Rectal smooth muscle tissue (tissue), 1 donor: ENCODE measurements at regions not wholly inside any gene's neighbourhood (a gene's known extent, or its start where the extent isn't known, plus 50 kb on each side); places are given as distances from the start of the nearest gene placed in this dataset.
"Not testable (repeated sequence)": the region's sequence is repeated elsewhere in the genome, so short reads cannot be mapped to it uniquely, and the experiment has no call there.

Source experiments
- H3K27ac ChIP-seq: one replicate; pipeline ENCODE4 v1.7.0; 2013; ENCODE audit warnings: low read depth, low read length, inconsistent platforms
- H3K27me3 ChIP-seq: one replicate; pipeline ENCODE4 v1.7.0; 2013; ENCODE audit warnings: low read length; ENCODE audit not compliant: control insufficient read depth, insufficient read depth
- H3K36me3 ChIP-seq: one replicate; pipeline ENCODE4 v1.7.0; 2013; ENCODE audit warnings: low read length; ENCODE audit not compliant: control insufficient read depth, insufficient read depth
- H3K4me1 ChIP-seq: one replicate; pipeline ENCODE4 v1.7.0; 2013; ENCODE audit warnings: low read length; ENCODE audit not compliant: control insufficient read depth, insufficient read depth
- H3K4me3 ChIP-seq: one replicate; pipeline ENCODE4 v1.7.0; 2013; ENCODE audit warnings: low read length
- H3K9ac ChIP-seq: one replicate; pipeline ENCODE4 v1.7.0; 2013; ENCODE audit warnings: low read length

GRCh38 chr1:25126562-25126961 lies 105.7 kb downstream of the SYF2 start:
- Histone ChIP-seq H3K4me1 (no peaks in the 10 kb centered on the region), H3K4me3 (no peak overlapping the region), H3K27ac (no peak overlapping the region), H3K9ac (no peak overlapping the region), H3K36me3 (no peaks in the 10 kb centered on the region), H3K27me3 (no peaks in the 10 kb centered on the region)

- H3K27me3 ChIP-seq, result no peaks in the 10 kb centered on the region
Measured at GRCh38 chr1:25123551-25123950, 108.8 kb downstream of the SYF2 start.

GRCh38 chr1:25122747-25123146 lies 109.6 kb downstream of the SYF2 start:
- H3K4me1 ChIP-seq, result no peaks in the 10 kb centered on the region
- no peaks in the 10 kb centered on the region for H3K27me3 ChIP-seq
- no peaks in the 10 kb centered on the region for H3K36me3 ChIP-seq
- H3K4me3 ChIP-seq, result no peak overlapping the region
- H3K9ac ChIP-seq, result no peak overlapping the region
- no peak overlapping the region for H3K27ac ChIP-seq

More at GRCh38 chr1:25123551-25123950, 108.8 kb downstream of the SYF2 start:
- Histone ChIP-seq H3K36me3 (no peaks in the 10 kb centered on the region), H3K9ac (no peak overlapping the region), H3K4me3 (no peak overlapping the region), H3K4me1 (no peaks in the 10 kb centered on the region), H3K27ac (no peak overlapping the region)

- H3K36me3 ChIP-seq, result no peaks in the 10 kb centered on the region
- H3K9ac ChIP-seq, result no peak overlapping the region
- no peak overlapping the region for H3K27ac ChIP-seq
- H3K27me3 ChIP-seq, result no peaks in the 10 kb centered on the region
- no peak overlapping the region for H3K4me3 ChIP-seq
- no peaks in the 10 kb centered on the region for H3K4me1 ChIP-seq
Measured at GRCh38 chr1:25120281-25120680, 112.0 kb downstream of the SYF2 start.

GRCh38 chr1:25118546-25118945 lies 113.8 kb downstream of the SYF2 start:
- H3K4me1 ChIP-seq, result no peaks in the 10 kb centered on the region
- H3K4me3 ChIP-seq, result no peak overlapping the region
- no peak overlapping the region for H3K9ac ChIP-seq
- no peaks in the 10 kb centered on the region for H3K36me3 ChIP-seq
- H3K27ac ChIP-seq, result no peak overlapping the region
- H3K27me3 ChIP-seq, result no peaks in the 10 kb centered on the region

GRCh38 chr1:25117233-25117823 lies 115.0 kb downstream of the SYF2 start:
- H3K4me3 ChIP-seq, result no peak overlapping the region
- no peak overlapping the region for H3K9ac ChIP-seq
- H3K4me1 ChIP-seq, result no peaks in the 10 kb centered on the region
- H3K27ac ChIP-seq, result no peak overlapping the region
- H3K27me3 ChIP-seq, result no peaks in the 10 kb centered on the region
- no peaks in the 10 kb centered on the region for H3K36me3 ChIP-seq

- H3K36me3 ChIP-seq, result no peaks in the 10 kb centered on the region
- no peak overlapping the region for H3K27ac ChIP-seq
- no peaks in the 10 kb centered on the region for H3K4me1 ChIP-seq
- no peaks in the 10 kb centered on the region for H3K27me3 ChIP-seq
- no peak overlapping the region for H3K9ac ChIP-seq
- no peak overlapping the region for H3K4me3 ChIP-seq
Measured at GRCh38 chr1:25116832-25117231, 115.5 kb downstream of the SYF2 start.

GRCh38 chr1:25116117-25116516 lies 116.2 kb downstream of the SYF2 start:
- not testable (repeated sequence) for H3K27ac ChIP-seq, H3K4me1 ChIP-seq, H3K4me3 ChIP-seq, H3K9ac ChIP-seq, H3K27me3 ChIP-seq, H3K36me3 ChIP-seq

GRCh38 chr1:25113731-25114130 lies 118.6 kb downstream of the SYF2 start:
- H3K4me1 ChIP-seq, result no peaks in the 10 kb centered on the region
- no peaks in the 10 kb centered on the region for H3K27me3 ChIP-seq
- H3K36me3 ChIP-seq, result no peaks in the 10 kb centered on the region
- no peak overlapping the region for H3K27ac ChIP-seq
- no peak overlapping the region for H3K9ac ChIP-seq
- H3K4me3 ChIP-seq, result no peak overlapping the region

- H3K9ac ChIP-seq, result no peak overlapping the region
- H3K36me3 ChIP-seq, result no peaks in the 10 kb centered on the region
- H3K4me1 ChIP-seq, result no peaks in the 10 kb centered on the region
- H3K27me3 ChIP-seq, result no peaks in the 10 kb centered on the region
- no peak overlapping the region for H3K27ac ChIP-seq
- no peak overlapping the region for H3K4me3 ChIP-seq
Measured at GRCh38 chr1:25113086-25113485, 119.2 kb downstream of the SYF2 start.

GRCh38 chr1:25112400-25112799 lies 119.9 kb downstream of the SYF2 start:
- no peaks in the 10 kb centered on the region for H3K36me3 ChIP-seq
- no peak overlapping the region for H3K27ac ChIP-seq
- no peak overlapping the region for H3K9ac ChIP-seq
- no peaks in the 10 kb centered on the region for H3K27me3 ChIP-seq
- H3K4me3 ChIP-seq, result no peak overlapping the region
- H3K4me1 ChIP-seq, result no peaks in the 10 kb centered on the region

- Histone ChIP-seq H3K4me1 (no peaks in the 10 kb centered on the region), H3K27me3 (no peaks in the 10 kb centered on the region), H3K36me3 (no peaks in the 10 kb centered on the region)
Measured at GRCh38 chr1:25111706-25112105, 120.6 kb downstream of the SYF2 start.

GRCh38 chr1:25110485-25110884 lies 121.8 kb downstream of the SYF2 start:
- Histone ChIP-seq H3K4me1 (no peaks in the 10 kb centered on the region), H3K27ac (no peak overlapping the region)

More at GRCh38 chr1:25111706-25112105, 120.6 kb downstream of the SYF2 start:
- Histone ChIP-seq H3K9ac (no peak overlapping the region), H3K4me3 (no peak overlapping the region), H3K27ac (no peak overlapping the region)

More at GRCh38 chr1:25110485-25110884, 121.8 kb downstream of the SYF2 start:
- Histone ChIP-seq H3K27me3 (no peaks in the 10 kb centered on the region), H3K36me3 (no peaks in the 10 kb centered on the region), H3K4me3 (no peak overlapping the region), H3K9ac (no peak overlapping the region)
